ENCODE measurements at regions not wholly inside any gene's neighbourhood (a gene's known extent, or its start where the extent isn't known, plus 50 kb on each side); places are given as distances from the start of the nearest gene placed in this dataset.

GRCh38 chr1:67537667-67538018 lies 107.4 kb upstream of the SERBP1 start:
- no peak overlapping the region for H3K4me3 ChIP-seq (ENCODE audit: low read depth, low read length)
- no peak for TF ChIP-seq CTCF (IDR thresholded peaks at IDR 0.05; ENCODE audit: insufficient read depth, low read length)
- no peak for DNase-seq (ENCODE audit: low read depth)

DNA sequence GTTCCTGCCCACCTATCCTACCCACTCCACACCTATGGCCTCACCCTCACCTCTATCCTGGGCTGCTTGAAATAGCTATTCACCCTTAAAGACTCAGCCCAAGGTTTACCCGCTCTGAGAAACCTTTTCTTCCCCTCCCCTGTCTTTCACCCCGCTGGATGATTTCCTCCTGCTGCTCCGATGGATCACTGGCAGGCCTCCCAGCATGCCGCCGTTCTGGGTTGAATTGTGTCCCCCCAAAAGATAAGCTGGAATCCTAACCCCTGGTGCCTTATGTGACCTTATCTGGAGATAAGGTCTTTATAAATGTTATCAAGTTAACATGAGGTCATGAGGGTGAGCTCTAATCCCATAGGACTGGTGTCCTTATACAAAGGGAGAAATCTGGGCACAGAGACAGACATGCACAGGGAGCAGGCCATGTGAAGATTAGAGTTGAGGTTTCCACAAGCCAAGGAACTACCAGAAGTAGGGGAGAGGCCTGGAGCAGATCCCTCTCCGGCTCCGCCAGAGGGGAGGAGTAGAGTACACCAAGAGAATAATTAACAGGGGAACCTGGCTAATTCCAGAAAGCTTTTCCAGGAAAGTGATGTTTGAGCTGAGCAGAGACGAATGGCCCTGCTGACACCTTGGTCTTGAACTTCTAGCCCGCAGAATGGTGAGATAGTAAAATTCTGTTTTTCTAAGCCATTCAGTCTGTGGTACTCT lies 110.0 kb upstream of the SERBP1 start:
- H3K4me3 ChIP-seq (ENCODE audit: low read depth, low read length) = no peak overlapping the region
- no peak for TF ChIP-seq CTCF (IDR thresholded peaks at IDR 0.05; ENCODE audit: insufficient read depth, low read length)
- DNase-seq (ENCODE audit: low read depth) = no peak

- no peak overlapping the region for H3K4me3 ChIP-seq (ENCODE audit: low read depth, low read length)
- no peak for TF ChIP-seq CTCF (IDR thresholded peaks at IDR 0.05; ENCODE audit: insufficient read depth, low read length)
- no peak for DNase-seq (ENCODE audit: low read depth)
Observed at GRCh38 chr1:67540733-67541125, 110.5 kb upstream of the SERBP1 start.

- no peak for TF ChIP-seq CTCF (IDR thresholded peaks at IDR 0.05; ENCODE audit: insufficient read depth, low read length)
- DNase-seq (ENCODE audit: low read depth) = no peak
- no peak overlapping the region for H3K4me3 ChIP-seq (ENCODE audit: low read depth, low read length)
Observed at GRCh38 chr1:67542747-67543146, 112.5 kb upstream of the SERBP1 start.

- H3K4me3 ChIP-seq (ENCODE audit: low read depth, low read length) = no peak overlapping the region
- no peak for DNase-seq (ENCODE audit: low read depth)
- no peak for TF ChIP-seq CTCF (IDR thresholded peaks at IDR 0.05; ENCODE audit: insufficient read depth, low read length)
Observed at GRCh38 chr1:67544921-67545320, 114.7 kb upstream of the SERBP1 start.

DNA sequence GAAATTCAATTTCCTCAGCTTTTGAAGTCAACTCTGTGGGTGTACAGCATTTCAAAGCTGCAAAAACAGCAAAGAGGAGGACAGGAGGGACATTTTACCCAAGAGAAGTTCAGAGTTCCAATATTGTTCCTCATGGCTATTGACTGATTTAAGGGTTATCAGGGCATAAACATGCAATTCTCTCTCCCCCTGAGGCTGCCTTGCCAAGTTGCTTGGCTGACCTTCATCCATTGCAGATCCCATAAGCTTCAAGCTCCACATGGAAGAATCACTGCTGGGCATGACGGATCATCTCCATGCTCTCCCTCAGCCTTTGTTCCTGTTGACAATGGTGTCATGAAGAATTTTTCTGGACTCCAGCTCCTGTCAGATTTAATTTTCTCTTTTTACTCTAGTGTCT lies 115.2 kb upstream of the SERBP1 start:
- no peak for DNase-seq (ENCODE audit: low read depth)
- no peak overlapping the region for H3K4me3 ChIP-seq (ENCODE audit: low read depth, low read length)
- TF ChIP-seq CTCF (IDR thresholded peaks at IDR 0.05; ENCODE audit: insufficient read depth, low read length) = no peak

GRCh38 chr1:67551375-67551774 lies 121.2 kb upstream of the SERBP1 start:
- DNase-seq (ENCODE audit: low read depth) = no peak
- no peak for TF ChIP-seq CTCF (IDR thresholded peaks at IDR 0.05; ENCODE audit: insufficient read depth, low read length)
- H3K4me3 ChIP-seq (ENCODE audit: low read depth, low read length) = no peak overlapping the region
